22Rv1 (cell line): ENCODE measurements at regions not wholly inside any gene's neighbourhood (a gene's known extent, or its start where the extent isn't known, plus 50 kb on each side); places are given as distances from the start of the nearest gene placed in this dataset.
"Not testable (repeated sequence)": the region's sequence is repeated elsewhere in the genome, so short reads cannot be mapped to it uniquely, and the experiment has no call there.

Source experiments
- H3K27ac ChIP-seq: fragments of 450-650 bp; 2 replicates; pipeline ENCODE4 v1.5.1; 2017
- ZFX ChIP-seq: fragments of 450-650 bp; IDR thresholded peaks from 2 replicates; pipeline ENCODE4 v1.6.1; 2017; ENCODE audit warnings: antibody characterized with exemption, borderline replicate concordance
- TF ChIP-seq, protein P1 (sequence below): fragments of 450-650 bp; IDR thresholded peaks from 2 replicates; pipeline ENCODE4 v1.5.1; 2017; ENCODE audit warnings: mild to moderate bottlenecking

DNA sequence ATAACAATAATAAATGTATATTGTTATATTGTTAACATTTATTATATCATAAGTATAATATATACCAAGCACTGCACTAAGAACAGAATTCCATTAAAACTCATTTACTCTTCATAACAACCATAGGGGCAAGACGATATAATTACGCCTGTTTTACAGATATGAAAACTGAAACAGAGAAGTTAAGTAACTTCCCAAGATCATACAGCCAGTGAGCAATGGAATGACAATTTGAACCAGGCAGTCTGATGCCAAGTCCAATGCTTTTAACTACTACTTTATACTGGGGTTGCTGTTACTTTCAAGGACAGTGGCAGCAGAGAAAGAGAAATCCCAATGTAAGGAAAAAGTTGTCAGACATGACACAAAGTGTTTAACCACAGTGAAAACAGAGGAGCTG, 338.8 kb upstream of the ID2 start:
- no peak for TF ChIP-seq ZFX
- TF ChIP-seq, protein P1, sequence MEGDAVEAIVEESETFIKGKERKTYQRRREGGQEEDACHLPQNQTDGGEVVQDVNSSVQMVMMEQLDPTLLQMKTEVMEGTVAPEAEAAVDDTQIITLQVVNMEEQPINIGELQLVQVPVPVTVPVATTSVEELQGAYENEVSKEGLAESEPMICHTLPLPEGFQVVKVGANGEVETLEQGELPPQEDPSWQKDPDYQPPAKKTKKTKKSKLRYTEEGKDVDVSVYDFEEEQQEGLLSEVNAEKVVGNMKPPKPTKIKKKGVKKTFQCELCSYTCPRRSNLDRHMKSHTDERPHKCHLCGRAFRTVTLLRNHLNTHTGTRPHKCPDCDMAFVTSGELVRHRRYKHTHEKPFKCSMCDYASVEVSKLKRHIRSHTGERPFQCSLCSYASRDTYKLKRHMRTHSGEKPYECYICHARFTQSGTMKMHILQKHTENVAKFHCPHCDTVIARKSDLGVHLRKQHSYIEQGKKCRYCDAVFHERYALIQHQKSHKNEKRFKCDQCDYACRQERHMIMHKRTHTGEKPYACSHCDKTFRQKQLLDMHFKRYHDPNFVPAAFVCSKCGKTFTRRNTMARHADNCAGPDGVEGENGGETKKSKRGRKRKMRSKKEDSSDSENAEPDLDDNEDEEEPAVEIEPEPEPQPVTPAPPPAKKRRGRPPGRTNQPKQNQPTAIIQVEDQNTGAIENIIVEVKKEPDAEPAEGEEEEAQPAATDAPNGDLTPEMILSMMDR, result no peak
- H3K27ac ChIP-seq, result no peak overlapping the region

DNA sequence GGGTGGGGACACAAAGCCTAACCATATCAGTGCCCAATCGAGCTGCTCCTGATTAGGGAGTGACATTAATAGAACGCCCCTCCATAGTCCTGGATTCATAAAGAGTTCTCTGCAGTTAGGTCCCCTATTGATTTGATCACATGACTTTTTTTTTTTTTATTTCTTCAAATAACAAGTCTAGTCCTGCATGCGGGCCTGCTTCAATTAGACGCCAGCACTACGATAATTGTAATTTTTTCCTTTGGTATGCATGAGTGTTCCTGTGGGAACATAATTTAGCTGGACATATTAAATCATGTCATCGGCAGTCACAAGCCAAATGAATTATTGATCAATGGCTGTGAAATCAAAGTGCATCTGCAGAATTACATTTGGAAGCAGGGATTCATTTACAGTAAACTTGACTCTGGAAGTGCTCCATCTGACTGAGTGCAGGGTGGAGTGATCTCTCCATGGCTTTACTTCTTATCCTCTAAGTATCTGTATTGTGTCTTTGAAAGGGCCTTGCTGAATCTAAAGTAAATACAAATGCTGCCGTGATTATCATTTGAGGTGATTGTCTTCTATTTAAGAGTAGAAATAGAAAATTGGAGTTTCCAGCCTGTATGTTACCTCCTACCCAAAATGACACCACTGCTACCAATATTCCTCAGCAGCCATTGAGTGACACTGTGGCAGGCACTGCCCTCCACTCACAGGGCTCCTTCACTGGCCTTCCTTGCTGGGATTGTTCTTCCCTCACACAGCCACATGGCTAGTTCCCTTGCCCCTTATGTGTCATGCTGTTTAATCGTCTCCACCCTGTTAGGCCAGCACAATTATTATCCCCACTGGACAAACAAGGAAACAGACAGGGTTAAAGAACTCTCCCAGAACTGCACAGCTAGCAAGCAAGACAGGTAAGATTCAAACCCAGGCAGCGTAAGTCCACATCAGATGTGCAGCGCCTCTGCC, 337.4 kb upstream of the ID2 start:
- TF ChIP-seq, protein P1, result no peak
- TF ChIP-seq ZFX, result no peak
- no peak overlapping the region for H3K27ac ChIP-seq

DNA sequence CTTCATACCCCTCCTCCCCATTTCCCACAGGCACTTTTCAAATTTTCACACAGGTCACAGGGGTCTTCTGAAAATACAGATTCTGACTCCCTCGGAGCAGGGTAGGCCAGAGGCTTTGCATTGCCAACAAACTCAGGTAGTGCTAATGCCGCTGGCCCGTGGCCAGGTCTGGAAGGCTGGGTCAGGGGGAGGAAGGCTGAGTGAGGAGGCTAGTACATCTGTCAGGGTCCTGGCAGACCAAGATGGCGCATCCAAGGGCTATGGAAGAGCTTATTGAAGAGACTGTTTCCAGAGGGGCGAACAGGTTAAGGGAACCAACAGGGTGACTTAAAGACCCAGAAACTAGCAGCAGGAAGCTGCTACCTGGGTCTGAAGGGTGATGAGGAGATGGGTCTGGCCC, 336.7 kb upstream of the ID2 start:
- TF ChIP-seq, protein P1, result no peak
- TF ChIP-seq ZFX, result no peak
- no peak overlapping the region for H3K27ac ChIP-seq

DNA sequence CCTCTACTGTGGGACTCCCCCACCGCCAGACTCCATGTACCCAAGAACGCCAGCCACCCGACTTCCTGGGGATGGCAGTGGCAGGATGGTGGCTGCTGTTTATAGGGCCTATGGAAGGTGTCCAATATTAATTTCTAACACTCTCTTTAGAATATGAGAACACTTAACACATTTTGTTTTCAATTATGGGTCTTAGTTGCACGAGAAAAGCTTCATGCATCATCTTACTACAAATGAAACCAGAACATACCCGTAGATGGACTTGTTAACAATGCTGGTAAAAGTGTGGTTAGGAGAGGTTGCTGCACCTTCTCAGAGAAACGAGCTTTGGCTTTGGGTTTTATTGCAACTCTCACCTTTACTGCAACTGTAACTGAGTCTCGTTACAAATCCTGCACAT, 335.6 kb upstream of the ID2 start:
- TF ChIP-seq, protein P1, result no peak
- TF ChIP-seq ZFX, result no peak
- H3K27ac ChIP-seq, result no peak overlapping the region

DNA sequence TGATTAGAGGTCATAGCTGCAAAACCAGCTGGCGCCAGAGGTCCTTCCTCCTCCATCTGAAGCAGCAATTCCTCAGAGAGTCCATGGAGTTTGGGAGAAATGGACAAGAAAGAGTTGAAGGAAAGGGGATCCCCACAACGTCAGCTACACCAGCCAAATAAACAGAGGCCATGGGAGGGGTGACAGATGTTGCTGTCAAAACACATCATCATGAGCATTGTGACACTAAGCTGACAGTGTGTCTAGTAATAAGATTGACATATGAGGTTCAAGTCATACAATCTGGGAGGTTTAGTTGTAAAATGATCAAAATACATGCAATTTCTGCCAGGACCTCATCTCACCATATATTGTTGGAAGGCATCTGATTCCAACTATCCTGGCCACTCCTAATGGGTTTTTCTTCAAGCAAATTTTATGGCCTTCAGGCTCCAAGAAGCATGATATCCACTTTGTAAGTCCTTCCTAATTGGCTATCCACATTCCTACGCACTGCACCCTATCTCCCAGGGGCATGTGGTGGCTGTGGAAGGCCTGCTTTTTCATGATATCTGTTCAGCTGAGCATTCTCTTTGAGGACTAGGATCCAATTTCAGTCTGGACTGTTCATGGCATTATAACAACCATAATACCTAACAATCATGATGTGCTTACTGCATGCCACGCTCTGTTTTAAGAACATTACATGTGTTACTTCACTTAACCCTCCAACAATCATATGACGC, 335.0 kb upstream of the ID2 start:
- no peak overlapping the region for H3K27ac ChIP-seq
- TF ChIP-seq, protein P1, result no peak
- no peak for TF ChIP-seq ZFX

DNA sequence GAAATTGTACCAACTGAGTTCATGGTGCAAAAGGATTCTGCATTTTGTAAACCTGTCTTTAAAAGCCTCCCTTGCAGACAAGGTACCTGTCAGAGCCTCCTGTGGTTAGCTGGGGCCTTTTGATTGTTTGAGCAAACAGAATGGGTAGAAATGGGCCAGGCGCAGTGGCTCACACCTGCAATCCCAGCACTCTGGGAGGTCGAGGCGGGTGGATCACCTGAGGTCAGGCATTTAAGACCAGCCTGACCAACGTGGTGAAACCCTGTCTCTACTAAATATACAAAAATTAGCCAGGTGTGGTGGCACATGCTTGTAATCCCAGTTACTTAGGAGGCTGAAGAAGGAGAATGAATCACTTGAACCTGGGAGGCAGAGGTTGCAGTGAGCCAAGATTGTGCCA, 332.9 kb upstream of the ID2 start:
- H3K27ac ChIP-seq, result not testable (repeated sequence)

DNA sequence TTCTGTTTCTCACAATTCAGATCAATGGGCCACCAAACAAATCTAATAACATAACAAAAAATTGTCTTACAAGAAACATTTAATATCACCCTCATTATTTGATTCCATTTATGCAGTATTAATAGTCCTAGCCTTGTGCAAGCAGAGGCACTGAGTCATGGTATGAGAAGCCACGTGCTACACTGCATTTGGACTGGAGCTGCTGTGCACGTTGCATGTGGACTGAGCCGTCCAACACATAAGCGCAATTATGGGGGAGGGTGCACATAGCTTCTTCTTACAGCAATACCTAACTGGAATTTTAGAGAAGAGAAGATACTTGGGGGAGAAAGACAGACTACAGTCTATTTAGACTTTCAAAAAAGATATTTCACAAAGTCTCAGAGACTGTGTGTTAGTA, 329.6 kb upstream of the ID2 start:
- H3K27ac ChIP-seq, result no peak overlapping the region
- TF ChIP-seq ZFX, result no peak
- TF ChIP-seq, protein P1, result no peak
